ENCODE measurements at regions not wholly inside any gene's neighbourhood (a gene's known extent, or its start where the extent isn't known, plus 50 kb on each side); places are given as distances from the start of the nearest gene placed in this dataset.

DNA sequence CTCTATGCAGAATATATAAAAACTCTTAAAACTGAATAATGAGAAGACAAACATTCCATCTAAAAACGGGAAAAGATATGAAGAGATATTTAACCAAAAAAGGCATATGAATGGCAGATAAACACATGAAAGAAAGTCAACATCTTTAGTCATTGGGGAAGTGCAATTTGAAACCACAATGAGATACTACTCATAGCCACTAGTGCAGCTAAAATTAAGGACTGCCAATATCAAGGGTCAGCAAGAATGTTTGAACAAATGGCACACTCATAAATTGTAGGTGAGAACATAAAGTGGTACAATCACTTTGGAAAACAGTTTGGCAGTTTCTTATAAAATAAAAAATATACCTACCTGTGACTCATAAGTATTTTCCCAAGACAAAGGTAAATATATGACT, 534.9 kb upstream of the DIPK2B start:
- H3K9ac ChIP-seq (ENCODE audit: low read depth in 2 of 2, low read length in 2 of 2) = no peak overlapping the region
- H3K4me3 ChIP-seq = no peak overlapping the region
- no peaks in the 10 kb centered on the region for H3K9me3 ChIP-seq
- DNase-seq = no peak
- no peaks in the 10 kb centered on the region for H3K27me3 ChIP-seq
- H3K36me3 ChIP-seq = no peaks in the 10 kb centered on the region
- intact Hi-C loops (cut with DNase I) = no loop called here
- no peak overlapping the region for H3K27ac ChIP-seq
- no peaks in the 10 kb centered on the region for H3K4me1 ChIP-seq
- no peak for TF ChIP-seq CTCF (IDR thresholded peaks at IDR 0.05)

GRCh38 chrX:45731448-45731847, 530.8 kb upstream of the DIPK2B start:
- no peak for DNase-seq
- H3K36me3 ChIP-seq = no peaks in the 10 kb centered on the region
- no peak overlapping the region for H3K27ac ChIP-seq
- no peak overlapping the region for H3K9ac ChIP-seq (ENCODE audit: low read depth in 2 of 2, low read length in 2 of 2)
- H3K27me3 ChIP-seq = no peaks in the 10 kb centered on the region
- H3K4me1 ChIP-seq = no peaks in the 10 kb centered on the region
- H3K9me3 ChIP-seq = no peaks in the 10 kb centered on the region
- no peak for TF ChIP-seq CTCF (IDR thresholded peaks at IDR 0.05)
- H3K4me3 ChIP-seq = no peak overlapping the region
- intact Hi-C loops (cut with DNase I) = no loop called here

DNA sequence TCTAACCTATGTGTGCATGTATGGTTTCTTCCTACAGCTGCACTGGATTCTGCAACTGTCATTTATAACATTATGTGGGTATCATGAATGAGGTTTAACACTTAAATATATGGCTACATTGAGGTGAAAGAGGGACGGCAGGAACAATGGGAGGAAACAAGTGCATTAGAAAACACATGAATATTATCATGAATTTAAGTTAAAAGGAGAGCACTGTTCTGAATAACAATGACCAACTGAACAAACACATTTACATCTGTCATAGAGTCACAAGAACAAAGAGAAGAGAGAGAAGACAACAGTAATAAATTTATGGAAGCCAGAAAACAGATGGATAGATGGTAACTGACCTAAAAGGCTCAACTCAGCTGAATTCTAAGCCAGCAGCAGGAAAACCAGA, 527.1 kb upstream of the DIPK2B start:
- Histone ChIP-seq H3K36me3 (no peaks in the 10 kb centered on the region), H3K4me1 (no peaks in the 10 kb centered on the region), H3K4me3 (no peak overlapping the region), H3K9me3 (no peaks in the 10 kb centered on the region), H3K27me3 (no peaks in the 10 kb centered on the region), H3K27ac (no peak overlapping the region), H3K9ac (ENCODE audit: low read depth in 2 of 2, low read length in 2 of 2) (no peak overlapping the region)
- TF ChIP-seq CTCF (IDR thresholded peaks at IDR 0.05) = no peak
- intact Hi-C loops (cut with DNase I) = no loop called here
- DNase-seq = no peak

DNA sequence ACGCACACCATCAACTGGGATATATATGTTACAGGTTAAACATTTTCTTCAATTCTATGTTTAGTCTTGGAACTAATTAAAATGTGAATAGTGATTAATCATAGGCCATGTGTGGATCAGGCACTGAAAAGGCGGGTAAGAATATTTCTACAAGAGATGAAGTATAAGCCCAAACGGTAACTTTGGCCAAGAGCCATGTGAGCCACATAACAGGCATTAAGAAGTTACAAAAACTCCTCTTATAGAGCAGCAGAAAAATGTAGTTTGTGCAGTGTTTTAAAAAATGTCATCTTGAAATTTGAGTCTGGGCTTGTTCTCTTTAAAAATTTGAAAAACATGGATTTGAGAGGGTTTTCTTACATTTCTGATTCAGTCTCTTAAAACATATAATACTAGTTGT, 521.8 kb upstream of the DIPK2B start:
- DNase-seq = no peak
- intact Hi-C loops (cut with DNase I) = no loop called here

GRCh38 chrX:45719751-45720501, 519.2 kb upstream of the DIPK2B start:
- Histone ChIP-seq H3K9me3 (no peaks in the 10 kb centered on the region), H3K4me1 (no peaks in the 10 kb centered on the region), H3K27ac (no peak overlapping the region), H3K4me3 (no peak overlapping the region), H3K36me3 (no peaks in the 10 kb centered on the region), H3K27me3 (no peaks in the 10 kb centered on the region), H3K9ac (ENCODE audit: low read depth in 2 of 2, low read length in 2 of 2) (no peak overlapping the region)
- no peak for TF ChIP-seq CTCF (IDR thresholded peaks at IDR 0.05)
- DNase-seq = no peak
- intact Hi-C loops (cut with DNase I) = no loop called here

More for the DNA sequence above, 521.8 kb upstream of the DIPK2B start:
- Histone ChIP-seq H3K4me1 (no peaks in the 10 kb centered on the region), H3K27ac (no peak overlapping the region), H3K9me3 (no peaks in the 10 kb centered on the region), H3K9ac (ENCODE audit: low read depth in 2 of 2, low read length in 2 of 2) (no peak overlapping the region), H3K36me3 (no peaks in the 10 kb centered on the region), H3K4me3 (no peak overlapping the region), H3K27me3 (no peaks in the 10 kb centered on the region)
- TF ChIP-seq CTCF (IDR thresholded peaks at IDR 0.05) = no peak

Data from colonic mucosa (tissue), 4 donors.